22Rv1 (cell line): ENCODE measurements at regions not wholly inside any gene's neighbourhood (a gene's known extent, or its start where the extent isn't known, plus 50 kb on each side); places are given as distances from the start of the nearest gene placed in this dataset.

Experiments
- H3K27ac ChIP-seq: fragments of 450-650 bp; 2 replicates; pipeline ENCODE4 v1.5.1; 2017
- CTCF ChIP-seq: fragments of 450-650 bp; IDR thresholded peaks from 2 replicates; pipeline ENCODE4 v1.5.1; 2017; ENCODE audit warnings: mild to moderate bottlenecking
- ZFX ChIP-seq: fragments of 450-650 bp; IDR thresholded peaks from 2 replicates; pipeline ENCODE4 v1.6.1; 2017; ENCODE audit warnings: antibody characterized with exemption, borderline replicate concordance

- no peak overlapping the region for H3K27ac ChIP-seq
- TF ChIP-seq CTCF = no peak
Measured at GRCh38 chr7:16193631-16194030, 227.7 kb downstream of the CRPPA start.

GRCh38 chr7:16189026-16189715, 232.2 kb downstream of the CRPPA start:
- TF ChIP-seq CTCF = no peak
- no peak overlapping the region for H3K27ac ChIP-seq

- no peak for TF ChIP-seq CTCF
- no peak for TF ChIP-seq ZFX
- no peak overlapping the region for H3K27ac ChIP-seq
Measured at GRCh38 chr7:16187131-16187530, 234.2 kb downstream of the CRPPA start.

GRCh38 chr7:16178585-16178984, 242.8 kb downstream of the CRPPA start:
- TF ChIP-seq CTCF (no peak), ZFX (no peak)
- no peak overlapping the region for H3K27ac ChIP-seq

- no peak overlapping the region for H3K27ac ChIP-seq
- TF ChIP-seq ZFX (no peak), CTCF (no peak)
Measured at GRCh38 chr7:16178092-16178491, 243.2 kb downstream of the CRPPA start.

- no peak overlapping the region for H3K27ac ChIP-seq
- TF ChIP-seq CTCF (no peak), ZFX (no peak)
Measured at GRCh38 chr7:16174253-16174652, 247.1 kb downstream of the CRPPA start.

- H3K27ac ChIP-seq = no peak overlapping the region
- no peak for TF ChIP-seq ZFX
- no peak for TF ChIP-seq CTCF
Measured at GRCh38 chr7:16172366-16172765, 249.0 kb downstream of the CRPPA start.
